ENCODE measurements at regions not wholly inside any gene's neighbourhood (a gene's known extent, or its start where the extent isn't known, plus 50 kb on each side); places are given as distances from the start of the nearest gene placed in this dataset.

GRCh38 chr1:4407851-4408250 is 246.6 kb upstream of the AJAP1 start:
- TF ChIP-seq CTCF (IDR thresholded peaks at IDR 0.05) (no peak), POLR2A (IDR thresholded peaks at IDR 0.05) (no peak)
